OCI-LY3 (cell line): ENCODE measurements at regions not wholly inside any gene's neighbourhood (a gene's known extent, or its start where the extent isn't known, plus 50 kb on each side); places are given as distances from the start of the nearest gene placed in this dataset.

Source experiments
- H2AFZ ChIP-seq: fragments of 200-600, 300-600 bp; shearing (Covaris generic); 2 replicates; pipeline ENCODE4 v1.6.0; 2014; ENCODE audit warnings: antibody characterized with exemption, low read depth, low read length
- H3K27ac ChIP-seq: fragments of 200-600, 300-600 bp; sonication (generic); 2 replicates; pipeline ENCODE4 v1.5.1; 2014; ENCODE audit warnings: mild to moderate bottlenecking, low read length, moderate library complexity, mixed read lengths
- H3K27me3 ChIP-seq: fragments of 200-600, 300-600 bp; sonication (generic); 2 replicates; pipeline ENCODE4 v1.6.1; 2014; ENCODE audit warnings: low read depth, low read length, mixed read lengths
- H3K36me3 ChIP-seq: fragments of 200-600, 300-600 bp; sonication (generic); replicated peaks from 2 replicates; pipeline ENCODE3; 2014; ENCODE audit warnings: low read depth, low read length, mixed read lengths
- H3K4me1 ChIP-seq: fragments of 300-600, 200-600 bp; sonication (generic); 2 replicates; pipeline ENCODE4 v1.6.1; 2014; ENCODE audit warnings: low read length, mixed read lengths
- H3K4me2 ChIP-seq: fragments of 200-600, 300-600 bp; sonication (generic); 2 replicates; pipeline ENCODE4 v1.6.1; 2014; ENCODE audit warnings: low read length, mixed read lengths
- H3K4me3 ChIP-seq: fragments of 300-600, 200-600 bp; sonication (generic); 2 replicates; pipeline ENCODE4 v1.5.1; 2014; ENCODE audit warnings: antibody characterized with exemption, mild to moderate bottlenecking, low read length, moderate library complexity
- H3K79me2 ChIP-seq: fragments of 300-600, 200-600 bp; shearing (Covaris generic); 2 replicates; pipeline ENCODE4 v1.6.1; 2014; ENCODE audit warnings: mild to moderate bottlenecking, low read length, mixed read lengths
- H3K9ac ChIP-seq: fragments of 300-600, 200-600 bp; shearing (Covaris generic); 2 replicates; pipeline ENCODE4 v1.6.0; 2014; ENCODE audit warnings: mild to moderate bottlenecking, low read length, moderate library complexity
- H3K9me3 ChIP-seq: fragments of 200-600, 300-600 bp; shearing (Covaris generic); 2 replicates; pipeline ENCODE4 v1.6.1; 2014; ENCODE audit warnings: low read length, mixed read lengths; ENCODE audit not compliant: insufficient read depth
- H4K20me1 ChIP-seq: fragments of 200-600, 300-600 bp; sonication (generic); 2 replicates; pipeline ENCODE4 v1.6.1; 2016; ENCODE audit warnings: low read length, mixed read lengths; ENCODE audit not compliant: insufficient read depth
- EZH2phosphoT487 ChIP-seq: fragments of 200-600 bp; shearing (Covaris generic); IDR thresholded peaks from 2 replicates; pipeline ENCODE4 v1.6.1; 2018; ENCODE audit warnings: antibody characterized with exemption, mixed run types, low read depth
- TF ChIP-seq, protein P1 (sequence below): fragments of 200-600, 300-600 bp; sonication (generic); IDR thresholded peaks from 2 replicates; pipeline ENCODE4 v1.5.1; 2014; ENCODE audit warnings: antibody characterized with exemption, low read length, low read depth

DNA sequence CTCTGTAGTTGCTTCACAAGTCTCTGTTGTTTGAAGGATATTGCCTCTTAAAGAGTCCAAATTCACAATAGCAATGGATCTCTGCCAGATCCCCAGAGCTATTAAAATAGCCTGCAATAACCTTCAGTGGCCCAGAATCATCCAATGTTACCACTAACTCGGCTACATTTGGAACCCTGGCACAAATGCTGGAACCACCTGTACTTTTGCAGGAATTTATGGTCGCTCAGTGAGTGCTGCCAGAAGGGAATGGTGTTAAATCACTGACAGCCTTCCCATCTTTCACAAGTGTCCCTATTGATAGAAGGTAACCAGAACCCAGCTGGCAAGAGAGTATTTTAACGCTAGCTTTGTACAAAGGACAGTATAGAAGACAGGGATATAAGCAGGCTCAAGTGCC lies 298.8 kb upstream of the PLSCR5 start:
- H3K4me3 ChIP-seq, result no peak overlapping the region
- H3K27ac ChIP-seq, result no peak overlapping the region
- H3K36me3 ChIP-seq, result no peaks in the 10 kb centered on the region
- H2AFZ ChIP-seq, result no peak overlapping the region
- no peaks in the 10 kb centered on the region for H3K9me3 ChIP-seq
- no peaks in the 10 kb centered on the region for H3K27me3 ChIP-seq
- no peaks in the 10 kb centered on the region for H4K20me1 ChIP-seq
- H3K4me1 ChIP-seq, result no peaks in the 10 kb centered on the region
- TF ChIP-seq EZH2phosphoT487, result no peak
- TF ChIP-seq, protein P1, sequence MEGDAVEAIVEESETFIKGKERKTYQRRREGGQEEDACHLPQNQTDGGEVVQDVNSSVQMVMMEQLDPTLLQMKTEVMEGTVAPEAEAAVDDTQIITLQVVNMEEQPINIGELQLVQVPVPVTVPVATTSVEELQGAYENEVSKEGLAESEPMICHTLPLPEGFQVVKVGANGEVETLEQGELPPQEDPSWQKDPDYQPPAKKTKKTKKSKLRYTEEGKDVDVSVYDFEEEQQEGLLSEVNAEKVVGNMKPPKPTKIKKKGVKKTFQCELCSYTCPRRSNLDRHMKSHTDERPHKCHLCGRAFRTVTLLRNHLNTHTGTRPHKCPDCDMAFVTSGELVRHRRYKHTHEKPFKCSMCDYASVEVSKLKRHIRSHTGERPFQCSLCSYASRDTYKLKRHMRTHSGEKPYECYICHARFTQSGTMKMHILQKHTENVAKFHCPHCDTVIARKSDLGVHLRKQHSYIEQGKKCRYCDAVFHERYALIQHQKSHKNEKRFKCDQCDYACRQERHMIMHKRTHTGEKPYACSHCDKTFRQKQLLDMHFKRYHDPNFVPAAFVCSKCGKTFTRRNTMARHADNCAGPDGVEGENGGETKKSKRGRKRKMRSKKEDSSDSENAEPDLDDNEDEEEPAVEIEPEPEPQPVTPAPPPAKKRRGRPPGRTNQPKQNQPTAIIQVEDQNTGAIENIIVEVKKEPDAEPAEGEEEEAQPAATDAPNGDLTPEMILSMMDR, result no peak
- no peak overlapping the region for H3K4me2 ChIP-seq
- no peak overlapping the region for H3K9ac ChIP-seq
- no peaks in the 10 kb centered on the region for H3K79me2 ChIP-seq

GRCh38 chr3:146899171-146899570 lies 294.0 kb upstream of the PLSCR5 start:
- TF ChIP-seq, protein P1, result no peak
- no peak for TF ChIP-seq EZH2phosphoT487
- H2AFZ ChIP-seq, result no peak overlapping the region
- H4K20me1 ChIP-seq, result no peaks in the 10 kb centered on the region
- H3K4me3 ChIP-seq, result no peak overlapping the region
- no peak overlapping the region for H3K27ac ChIP-seq
- no peaks in the 10 kb centered on the region for H3K27me3 ChIP-seq
- no peaks in the 10 kb centered on the region for H3K79me2 ChIP-seq
- H3K4me1 ChIP-seq, result no peaks in the 10 kb centered on the region
- H3K36me3 ChIP-seq, result no peaks in the 10 kb centered on the region
- H3K4me2 ChIP-seq, result no peak overlapping the region
- no peak overlapping the region for H3K9ac ChIP-seq
- H3K9me3 ChIP-seq, result no peaks in the 10 kb centered on the region

GRCh38 chr3:146896711-146897110 lies 291.6 kb upstream of the PLSCR5 start:
- Histone ChIP-seq H3K4me1 (no peaks in the 10 kb centered on the region), H3K27me3 (no peaks in the 10 kb centered on the region), H4K20me1 (no peaks in the 10 kb centered on the region), H3K9me3 (no peaks in the 10 kb centered on the region), H3K36me3 (no peaks in the 10 kb centered on the region), H3K4me3 (no peak overlapping the region), H2AFZ (no peak overlapping the region), H3K27ac (no peak overlapping the region), H3K4me2 (no peak overlapping the region), H3K79me2 (no peaks in the 10 kb centered on the region), H3K9ac (no peak overlapping the region)
- TF ChIP-seq, protein P1, result no peak
- no peak for TF ChIP-seq EZH2phosphoT487

DNA sequence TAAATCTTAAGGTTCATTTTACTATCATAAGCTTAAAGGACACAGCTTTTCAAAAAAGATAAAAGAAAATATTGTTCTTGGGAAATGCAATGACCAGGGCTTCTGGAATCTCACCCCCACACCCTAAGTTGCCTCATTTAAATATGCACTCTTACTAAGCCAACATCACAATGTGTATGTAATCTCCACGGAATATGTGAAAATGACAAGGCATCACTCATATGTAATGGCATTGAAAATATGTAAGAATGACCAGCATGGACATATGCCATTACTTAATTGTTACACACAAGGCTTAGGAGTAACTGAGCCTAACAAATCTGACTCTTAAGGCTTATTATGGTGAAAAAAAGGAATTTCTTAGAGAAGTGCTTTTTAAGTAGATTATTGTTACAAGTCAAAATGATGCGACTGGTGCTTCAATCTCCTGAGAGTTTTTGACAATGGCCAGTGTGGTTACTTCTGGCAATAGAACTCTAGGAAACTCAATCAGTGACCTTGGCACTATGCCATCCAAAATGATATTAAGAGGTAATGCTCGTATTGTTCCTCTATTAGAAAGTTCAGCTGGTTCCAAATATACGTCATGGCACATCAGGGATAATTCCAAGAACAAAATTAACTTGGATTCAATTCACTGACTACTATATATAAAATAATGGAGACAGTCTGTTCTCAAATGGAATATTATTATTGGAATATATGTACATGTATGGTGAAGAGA lies 290.0 kb upstream of the PLSCR5 start:
- Histone ChIP-seq H3K4me3 (no peak overlapping the region), H3K27ac (no peak overlapping the region), H3K27me3 (no peaks in the 10 kb centered on the region), H4K20me1 (no peaks in the 10 kb centered on the region), H3K79me2 (no peaks in the 10 kb centered on the region), H3K9ac (no peak overlapping the region), H2AFZ (no peak overlapping the region), H3K9me3 (no peaks in the 10 kb centered on the region), H3K4me2 (no peak overlapping the region), H3K4me1 (no peaks in the 10 kb centered on the region), H3K36me3 (no peaks in the 10 kb centered on the region)
- TF ChIP-seq, protein P1, result no peak
- no peak for TF ChIP-seq EZH2phosphoT487
